NCI-H2171 (cell line): ENCODE measurements at regions not wholly inside any gene's neighbourhood (a gene's known extent, or its start where the extent isn't known, plus 50 kb on each side); places are given as distances from the start of the nearest gene placed in this dataset.
A peak's percentile ranks its signal among the peaks of the same experiment; 100 is the strongest.

ENCODE experiments used
- DNase-seq: peaks from one replicate; lab custom pipeline; 2025; lab: John Stamatoyannopoulos, UW

- peak; percentile 44 for DNase-seq
Measured at GRCh38 chr3:30495172-30496065, 111.0 kb upstream of the TGFBR2 start.

GRCh38 chr3:30496066-30496966 is 110.1 kb upstream of the TGFBR2 start:
- no peak for DNase-seq

- DNase-seq, result no peak
Measured at GRCh38 chr3:30498587-30498967, 107.8 kb upstream of the TGFBR2 start.

GRCh38 chr3:30500666-30501399 is 105.6 kb upstream of the TGFBR2 start:
- no peak for DNase-seq

- DNase-seq, result no peak
Measured at GRCh38 chr3:30501526-30501925, 104.9 kb upstream of the TGFBR2 start.

- DNase-seq, result no peak
Measured at GRCh38 chr3:30502051-30502741, 104.2 kb upstream of the TGFBR2 start.

- no peak for DNase-seq
Measured at GRCh38 chr3:30502742-30503073, 103.7 kb upstream of the TGFBR2 start.

- DNase-seq, result no peak
Measured at GRCh38 chr3:30503446-30503845, 103.0 kb upstream of the TGFBR2 start.

GRCh38 chr3:30504939-30505338 is 101.5 kb upstream of the TGFBR2 start:
- no peak for DNase-seq

- no peak for DNase-seq
Measured at GRCh38 chr3:30505866-30506520, 100.4 kb upstream of the TGFBR2 start.

GRCh38 chr3:30508339-30508738 is 98.1 kb upstream of the TGFBR2 start:
- DNase-seq, result peak; percentile 69

GRCh38 chr3:30510596-30510995 is 95.8 kb upstream of the TGFBR2 start:
- no peak for DNase-seq

GRCh38 chr3:30511524-30512251 is 94.7 kb upstream of the TGFBR2 start:
- DNase-seq, result no peak

GRCh38 chr3:30512576-30512975 is 93.8 kb upstream of the TGFBR2 start:
- no peak for DNase-seq

- DNase-seq, result no peak
Measured at GRCh38 chr3:30513374-30514152, 92.8 kb upstream of the TGFBR2 start.

GRCh38 chr3:30516238-30516637 is 90.2 kb upstream of the TGFBR2 start:
- DNase-seq, result no peak

GRCh38 chr3:30518181-30518864 is 88.1 kb upstream of the TGFBR2 start:
- DNase-seq, result no peak

GRCh38 chr3:30518872-30519271 is 87.5 kb upstream of the TGFBR2 start:
- no peak for DNase-seq

GRCh38 chr3:30520699-30521098 is 85.7 kb upstream of the TGFBR2 start:
- no peak for DNase-seq
